Parathyroid adenoma (tissue), 2 donors: ENCODE measurements at regions not wholly inside any gene's neighbourhood (a gene's known extent, or its start where the extent isn't known, plus 50 kb on each side); places are given as distances from the start of the nearest gene placed in this dataset.

ENCODE experiments used
- H2AFZ ChIP-seq: fragments of 300-600 bp; sonication (generic); one replicate; pipeline ENCODE4 v1.7.0; 2017; ENCODE audit warnings: antibody characterized with exemption, mild to moderate bottlenecking
- H3K27ac ChIP-seq: fragments of 300-600 bp; sonication (generic); one replicate; pipeline ENCODE4 v1.7.0; 2017
- H3K27me3 ChIP-seq: fragments of 300-600 bp; sonication (generic); one replicate; pipeline ENCODE4 v1.7.0; 2017; ENCODE audit warnings: low read length; ENCODE audit not compliant: control insufficient read depth, insufficient read depth
- H3K36me3 ChIP-seq: fragments of 300-600 bp; sonication (generic); one replicate; pipeline ENCODE4 v1.7.0; 2017; ENCODE audit warnings: low read length; ENCODE audit not compliant: control insufficient read depth, insufficient read depth
- H3K4me1 ChIP-seq: fragments of 300-600 bp; sonication (generic); one replicate; pipeline ENCODE4 v1.7.0; 2017; ENCODE audit warnings: control low read depth
- H3K4me2 ChIP-seq: fragments of 300-600 bp; sonication (generic); one replicate; pipeline ENCODE4 v1.7.0; 2017; ENCODE audit warnings: low read length
- H3K4me3 ChIP-seq: fragments of 300-600 bp; sonication (generic); one replicate; pipeline ENCODE4 v1.7.0; 2017; ENCODE audit warnings: low read depth, low read length
- H3K79me2 ChIP-seq: fragments of 300-600 bp; sonication (generic); one replicate; pipeline ENCODE4 v1.7.0; 2017; ENCODE audit warnings: control low read depth
- H3K9ac ChIP-seq: fragments of 300-600 bp; sonication (generic); one replicate; pipeline ENCODE4 v1.7.0; 2017; ENCODE audit warnings: mild to moderate bottlenecking
- H3K9me3 ChIP-seq: fragments of 300-600 bp; sonication (generic); one replicate; pipeline ENCODE4 v1.7.0; 2017; ENCODE audit warnings: low read length; ENCODE audit not compliant: control insufficient read depth
- TF ChIP-seq, protein P1 (sequence below): fragments of 300-600 bp; sonication (generic); IDR thresholded peaks from one replicate; pipeline ENCODE4 v1.7.0; 2017; ENCODE audit warnings: antibody characterized with exemption, mild to moderate bottlenecking
- donor health status: primary hyperparathyroidism.

- Histone ChIP-seq H3K27ac (peak overlapping the region; percentile 62), H3K4me3 (no peak overlapping the region), H3K4me1 (no peaks in the 10 kb centered on the region), H3K79me2 (no peaks in the 10 kb centered on the region), H2AFZ (no peak overlapping the region), H3K9ac (no peak overlapping the region), H3K36me3 (no peaks in the 10 kb centered on the region), H3K9me3 (no peaks in the 10 kb centered on the region), H3K27me3 (no peaks in the 10 kb centered on the region), H3K4me2 (no peak overlapping the region)
- TF ChIP-seq, protein P1, sequence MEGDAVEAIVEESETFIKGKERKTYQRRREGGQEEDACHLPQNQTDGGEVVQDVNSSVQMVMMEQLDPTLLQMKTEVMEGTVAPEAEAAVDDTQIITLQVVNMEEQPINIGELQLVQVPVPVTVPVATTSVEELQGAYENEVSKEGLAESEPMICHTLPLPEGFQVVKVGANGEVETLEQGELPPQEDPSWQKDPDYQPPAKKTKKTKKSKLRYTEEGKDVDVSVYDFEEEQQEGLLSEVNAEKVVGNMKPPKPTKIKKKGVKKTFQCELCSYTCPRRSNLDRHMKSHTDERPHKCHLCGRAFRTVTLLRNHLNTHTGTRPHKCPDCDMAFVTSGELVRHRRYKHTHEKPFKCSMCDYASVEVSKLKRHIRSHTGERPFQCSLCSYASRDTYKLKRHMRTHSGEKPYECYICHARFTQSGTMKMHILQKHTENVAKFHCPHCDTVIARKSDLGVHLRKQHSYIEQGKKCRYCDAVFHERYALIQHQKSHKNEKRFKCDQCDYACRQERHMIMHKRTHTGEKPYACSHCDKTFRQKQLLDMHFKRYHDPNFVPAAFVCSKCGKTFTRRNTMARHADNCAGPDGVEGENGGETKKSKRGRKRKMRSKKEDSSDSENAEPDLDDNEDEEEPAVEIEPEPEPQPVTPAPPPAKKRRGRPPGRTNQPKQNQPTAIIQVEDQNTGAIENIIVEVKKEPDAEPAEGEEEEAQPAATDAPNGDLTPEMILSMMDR = no peak
Observed at GRCh38 chr17:77602883-77603640, 355.4 kb upstream of the TNRC6C start.

- no peaks in the 10 kb centered on the region for H3K9me3 ChIP-seq
- no peaks in the 10 kb centered on the region for H3K27me3 ChIP-seq
- no peaks in the 10 kb centered on the region for H3K79me2 ChIP-seq
- no peak overlapping the region for H2AFZ ChIP-seq
- no peak overlapping the region for H3K4me3 ChIP-seq
- TF ChIP-seq, protein P1 = no peak
- H3K4me1 ChIP-seq = no peaks in the 10 kb centered on the region
- no peak overlapping the region for H3K9ac ChIP-seq
- no peak overlapping the region for H3K4me2 ChIP-seq
- H3K36me3 ChIP-seq = no peaks in the 10 kb centered on the region
- H3K27ac ChIP-seq = no peak overlapping the region
Observed at GRCh38 chr17:77604301-77604972, 354.1 kb upstream of the TNRC6C start.

DNA sequence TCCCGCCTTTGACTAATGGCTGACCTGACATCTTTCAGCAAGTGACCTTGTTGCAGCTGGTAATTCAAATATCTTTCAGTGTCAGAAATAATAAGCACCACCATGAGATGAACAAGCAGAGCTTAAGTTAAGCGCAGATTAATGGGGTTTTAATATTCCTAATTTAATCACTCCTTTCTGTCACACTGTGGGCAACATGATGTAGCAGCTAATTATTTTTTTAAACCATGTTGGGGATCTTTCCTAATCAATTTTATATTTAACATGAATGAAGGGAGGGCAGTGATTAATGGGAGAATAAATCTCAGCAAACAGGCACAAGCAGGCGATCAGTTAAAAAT is 353.6 kb upstream of the TNRC6C start:
- Histone ChIP-seq H3K4me2 (no peak overlapping the region), H3K4me3 (no peak overlapping the region), H3K9me3 (no peaks in the 10 kb centered on the region), H3K27me3 (no peaks in the 10 kb centered on the region), H2AFZ (no peak overlapping the region), H3K4me1 (no peaks in the 10 kb centered on the region), H3K9ac (no peak overlapping the region), H3K27ac (no peak overlapping the region), H3K36me3 (no peaks in the 10 kb centered on the region), H3K79me2 (no peaks in the 10 kb centered on the region)
- TF ChIP-seq, protein P1 = no peak

GRCh38 chr17:77606146-77606864 is 352.2 kb upstream of the TNRC6C start:
- Histone ChIP-seq H3K27ac (no peak overlapping the region), H3K4me1 (no peaks in the 10 kb centered on the region), H3K4me2 (no peak overlapping the region), H3K9ac (no peak overlapping the region), H3K4me3 (no peak overlapping the region), H3K9me3 (no peaks in the 10 kb centered on the region), H3K36me3 (no peaks in the 10 kb centered on the region), H3K27me3 (no peaks in the 10 kb centered on the region), H3K79me2 (no peaks in the 10 kb centered on the region), H2AFZ (no peak overlapping the region)
- TF ChIP-seq, protein P1 = no peak
